H1 (cell line): ENCODE measurements at regions not wholly inside any gene's neighbourhood (a gene's known extent, or its start where the extent isn't known, plus 50 kb on each side); places are given as distances from the start of the nearest gene placed in this dataset.

Source experiments
- BACH1 ChIP-seq: IDR thresholded peaks from 2 replicates; pipeline ENCODE4 v1.6.1; 2012; ENCODE audit warnings: low read length, improper control_type of control experiment
- BCL11A ChIP-seq, 2 experiments: IDR thresholded peaks; one replicate each; pipeline ENCODE4 v1.6.1; 2011; ENCODE audit warnings: low read depth in 2 of 2, low read length in 2 of 2, mild to moderate bottlenecking in 2 of 2
- BRCA1 ChIP-seq: IDR thresholded peaks from 2 replicates; pipeline ENCODE4 v1.6.1; 2012; ENCODE audit warnings: low read depth, low read length, improper control_type of control experiment
- CEBPB ChIP-seq: IDR thresholded peaks from 2 replicates; pipeline ENCODE4 v1.6.1; 2012; ENCODE audit warnings: low read depth, low read length
- CHD2 ChIP-seq: IDR thresholded peaks from 2 replicates; pipeline ENCODE4 v1.6.1; 2012; ENCODE audit warnings: low read length, improper control_type of control experiment
- CREB1 ChIP-seq: IDR thresholded peaks from 2 replicates; pipeline ENCODE4 v1.6.1; 2012; ENCODE audit warnings: inconsistent platforms
- EP300 ChIP-seq, 2 experiments: IDR thresholded peaks; 1 replicate in 1 of 2; 2 replicates in 1 of 2; pipeline ENCODE4 v1.6.1; 2011 to 2012; ENCODE audit warnings: low read depth in 2 of 2, low read length in 2 of 2, mild to moderate bottlenecking in 2 of 2, borderline replicate concordance in 1 of 2, inconsistent platforms in 1 of 2, moderate library complexity in 1 of 2
- EZH2 ChIP-seq: fragments of 200-600 bp; sonication (generic); IDR thresholded peaks from 2 replicates; pipeline ENCODE4 v1.7.1; 2012; ENCODE audit warnings: low read depth, mild to moderate bottlenecking, moderate library complexity, low read length, inconsistent platforms; ENCODE audit not compliant: severe bottlenecking
- GTF2F1 ChIP-seq: IDR thresholded peaks from 2 replicates; pipeline ENCODE4 v1.6.1; 2012; ENCODE audit warnings: low read depth, low read length, improper control_type of control experiment, borderline replicate concordance
- KDM4A ChIP-seq: IDR thresholded peaks from one replicate; pipeline ENCODE4 v1.7.1; 2012; ENCODE audit warnings: low read depth, mild to moderate bottlenecking, moderate library complexity, low read length, inconsistent platforms; ENCODE audit not compliant: severe bottlenecking
- NRF1 ChIP-seq: IDR thresholded peaks from 2 replicates; pipeline ENCODE4 v1.6.1; 2011; ENCODE audit warnings: mild to moderate bottlenecking, low read depth, low read length, improper control_type of control experiment
- RFX5 ChIP-seq: IDR thresholded peaks from 2 replicates; pipeline ENCODE4 v1.6.1; 2011; ENCODE audit warnings: low read depth, low read length, improper control_type of control experiment, borderline replicate concordance
- SIN3A ChIP-seq, 2 experiments: IDR thresholded peaks in 1 of 2; conservative IDR thresholded peaks in 1 of 2; 2 replicates each; pipeline ENCODE4 v1.6.1; 2011 to 2012; ENCODE audit warnings: low read length in 2 of 2, improper control_type of control experiment in 1 of 2, low read depth in 1 of 2, mild to moderate bottlenecking in 1 of 2
- SP4 ChIP-seq: IDR thresholded peaks from 2 replicates; pipeline ENCODE4 v1.6.1; 2012; ENCODE audit warnings: low read length, inconsistent platforms
- SRF ChIP-seq: IDR thresholded peaks from 2 replicates; pipeline ENCODE4 v1.6.1; 2011; ENCODE audit warnings: mild to moderate bottlenecking, low read depth, low read length, moderate library complexity
- YY1 ChIP-seq: IDR thresholded peaks from 2 replicates; pipeline ENCODE4 v1.6.1; 2011; ENCODE audit warnings: low read depth, mild to moderate bottlenecking, low read length
- TF ChIP-seq, protein P1 (sequence below): IDR thresholded peaks from 2 replicates; pipeline ENCODE4 v1.6.1; 2011; ENCODE audit warnings: low read depth, mild to moderate bottlenecking, low read length; ENCODE audit not compliant: insufficient read depth
- TF ChIP-seq, protein P2 (sequence below), 3 experiments: IDR thresholded peaks; 1 replicate in 2 of 3; 2 replicates in 1 of 3; pipeline versions ENCODE4 v1.5.1 to v1.6.1; 2011; ENCODE audit warnings: low read length in 3 of 3, mild to moderate bottlenecking in 3 of 3, inconsistent platforms in 2 of 3, low read depth in 1 of 3, moderate library complexity in 1 of 3; ENCODE audit not compliant: insufficient read depth in 1 of 3; ENCODE audit errors: control extremely low read depth in 1 of 3

DNA sequence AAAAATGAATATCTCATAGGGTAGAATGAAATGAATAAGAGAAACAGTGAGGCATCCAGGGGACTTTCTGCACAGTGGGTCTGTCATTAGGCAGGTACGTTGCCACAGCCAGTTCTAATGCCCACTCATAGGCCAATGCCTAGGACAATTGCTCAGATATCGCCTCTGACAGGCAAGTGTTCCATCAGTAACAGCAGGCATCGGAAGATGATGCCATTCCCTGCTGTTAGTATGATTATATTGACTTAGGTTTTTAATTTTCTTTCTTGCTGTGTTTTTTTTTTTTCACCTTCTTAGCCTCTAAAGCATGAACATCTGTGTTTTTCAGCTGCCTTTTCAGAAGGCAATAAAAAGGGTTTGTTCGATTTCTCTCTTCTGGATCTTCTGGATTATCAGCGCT is 90.7 kb downstream of the PRL start (continued):
- TF ChIP-seq NRF1: no peak
- no peak for TF ChIP-seq GTF2F1
- no peak for TF ChIP-seq BACH1
- TF ChIP-seq, protein P1, sequence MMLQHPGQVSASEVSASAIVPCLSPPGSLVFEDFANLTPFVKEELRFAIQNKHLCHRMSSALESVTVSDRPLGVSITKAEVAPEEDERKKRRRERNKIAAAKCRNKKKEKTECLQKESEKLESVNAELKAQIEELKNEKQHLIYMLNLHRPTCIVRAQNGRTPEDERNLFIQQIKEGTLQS: no peak
- TF ChIP-seq RFX5: no peak
- TF ChIP-seq BRCA1: no peak
- TF ChIP-seq SRF: no peak
- no peak for TF ChIP-seq CREB1
- no peak for TF ChIP-seq EZH2
- no peak for TF ChIP-seq CHD2
- no peak for TF ChIP-seq SP4
- no peak for TF ChIP-seq SIN3A (conservative IDR thresholded peaks at IDR 0.05 in 1 of 2, IDR thresholded peaks at IDR 0.05 in 1 of 2; ENCODE audit: low read depth in 1 of 2, low read length in 2 of 2)
- no peak for TF ChIP-seq CEBPB
- TF ChIP-seq BCL11A (IDR thresholded peaks at IDR 0.05; ENCODE audit: low read depth in 2 of 2, low read length in 2 of 2): no peak
- TF ChIP-seq, protein P2, sequence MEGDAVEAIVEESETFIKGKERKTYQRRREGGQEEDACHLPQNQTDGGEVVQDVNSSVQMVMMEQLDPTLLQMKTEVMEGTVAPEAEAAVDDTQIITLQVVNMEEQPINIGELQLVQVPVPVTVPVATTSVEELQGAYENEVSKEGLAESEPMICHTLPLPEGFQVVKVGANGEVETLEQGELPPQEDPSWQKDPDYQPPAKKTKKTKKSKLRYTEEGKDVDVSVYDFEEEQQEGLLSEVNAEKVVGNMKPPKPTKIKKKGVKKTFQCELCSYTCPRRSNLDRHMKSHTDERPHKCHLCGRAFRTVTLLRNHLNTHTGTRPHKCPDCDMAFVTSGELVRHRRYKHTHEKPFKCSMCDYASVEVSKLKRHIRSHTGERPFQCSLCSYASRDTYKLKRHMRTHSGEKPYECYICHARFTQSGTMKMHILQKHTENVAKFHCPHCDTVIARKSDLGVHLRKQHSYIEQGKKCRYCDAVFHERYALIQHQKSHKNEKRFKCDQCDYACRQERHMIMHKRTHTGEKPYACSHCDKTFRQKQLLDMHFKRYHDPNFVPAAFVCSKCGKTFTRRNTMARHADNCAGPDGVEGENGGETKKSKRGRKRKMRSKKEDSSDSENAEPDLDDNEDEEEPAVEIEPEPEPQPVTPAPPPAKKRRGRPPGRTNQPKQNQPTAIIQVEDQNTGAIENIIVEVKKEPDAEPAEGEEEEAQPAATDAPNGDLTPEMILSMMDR (IDR thresholded peaks at IDR 0.05; ENCODE audit: control extremely low read depth in 1 of 3, insufficient read depth in 1 of 3, low read depth in 1 of 3, low read length in 3 of 3): no peak
- TF ChIP-seq EP300 (IDR thresholded peaks at IDR 0.05; ENCODE audit: borderline replicate concordance in 1 of 2, low read depth in 2 of 2, low read length in 2 of 2): no peak
- no peak for TF ChIP-seq YY1
- TF ChIP-seq KDM4A: no peak
